Lower lobe of right lung (tissue), 2 donors: ENCODE measurements at regions not wholly inside any gene's neighbourhood (a gene's known extent, or its start where the extent isn't known, plus 50 kb on each side); places are given as distances from the start of the nearest gene placed in this dataset.

ENCODE experiments used
- ATAC-seq, 2 donors: fragments of 200-7000 bp; cut with Tn5 transposase; one replicate each; pipeline ENCODE4 v1.9.1; 2020 to 2022; ENCODE audit warnings: mild to moderate bottlenecking in 2 of 2, moderate library complexity in 2 of 2
- DNase-seq: peaks from one replicate; pipeline ENCODE4 v3.0.0-alpha.2; 2020
- H3K27ac ChIP-seq: fragments of 200-600 bp; one replicate; pipeline ENCODE4 v1.8.0; 2022
- H3K27me3 ChIP-seq: fragments of 200-600 bp; one replicate; pipeline ENCODE4 v1.8.0; 2022; ENCODE audit warnings: low read depth
- H3K36me3 ChIP-seq: fragments of 200-600 bp; one replicate; pipeline ENCODE4 v1.8.0; 2022; ENCODE audit warnings: mild to moderate bottlenecking
- H3K4me1 ChIP-seq: fragments of 200-600 bp; one replicate; pipeline ENCODE4 v1.8.0; 2022
- H3K4me3 ChIP-seq: fragments of 200-600 bp; one replicate; pipeline ENCODE4 v1.8.0; 2022; ENCODE audit warnings: mild to moderate bottlenecking
- H3K9me3 ChIP-seq: fragments of 200-600 bp; one replicate; pipeline ENCODE4 v1.8.0; 2022
- CTCF ChIP-seq: fragments of 200-600 bp; IDR thresholded peaks from one replicate; pipeline ENCODE4 v1.8.0; 2022; ENCODE audit warnings: antibody characterized with exemption, mild to moderate bottlenecking
- intact Hi-C: fragments of 100-400 bp; cut with DNase I; formaldehyde crosslinking; loops from one replicate; pipeline ENCODE4 v1.11.0; 2022
- donor health status: DM: no; HTN: yes; CAD: no; lungs with severe emphysema.

- Histone ChIP-seq H3K36me3 (no peaks in the 10 kb centered on the region), H3K9me3 (no peaks in the 10 kb centered on the region), H3K27ac (no peak overlapping the region), H3K4me3 (no peak overlapping the region), H3K4me1 (no peaks in the 10 kb centered on the region), H3K27me3 (no peaks in the 10 kb centered on the region)
- TF ChIP-seq CTCF, result no peak
- intact Hi-C loops, result no loop called here
- DNase-seq, result no peak
- ATAC-seq, result peak; percentile 26 to 65
Observed at GRCh38 chr10:78250313-78251015, 216.8 kb downstream of the RPS24 start.

- no peak overlapping the region for H3K4me3 ChIP-seq
- H3K27ac ChIP-seq, result no peak overlapping the region
- intact Hi-C loops, result no loop called here
- peaks cover 5% of the 10 kb centered on the region for H3K4me1 ChIP-seq
- no peak for TF ChIP-seq CTCF
- DNase-seq, result no peak
- no peaks in the 10 kb centered on the region for H3K36me3 ChIP-seq
- H3K9me3 ChIP-seq, result no peaks in the 10 kb centered on the region
- no peaks in the 10 kb centered on the region for H3K27me3 ChIP-seq
- no peak for ATAC-seq
Observed at GRCh38 chr10:78251016-78251385, 217.3 kb downstream of the RPS24 start.

- no peak for TF ChIP-seq CTCF
- Histone ChIP-seq H3K4me1 (peaks cover 12% of the 10 kb centered on the region), H3K27ac (no peak overlapping the region), H3K4me3 (no peak overlapping the region), H3K9me3 (no peaks in the 10 kb centered on the region), H3K36me3 (no peaks in the 10 kb centered on the region), H3K27me3 (no peaks in the 10 kb centered on the region)
- DNase-seq, result no peak
- ATAC-seq, result no peak
- intact Hi-C loops, result no loop called here
Observed at GRCh38 chr10:78252286-78252685, 218.6 kb downstream of the RPS24 start.

- no peak overlapping the region for H3K27ac ChIP-seq
- DNase-seq, result no peak
- H3K4me3 ChIP-seq, result no peak overlapping the region
- ATAC-seq, result no peak
- no peak for TF ChIP-seq CTCF
- no peaks in the 10 kb centered on the region for H3K36me3 ChIP-seq
- no peaks in the 10 kb centered on the region for H3K9me3 ChIP-seq
- intact Hi-C loops, result no loop called here
- no peaks in the 10 kb centered on the region for H3K27me3 ChIP-seq
- H3K4me1 ChIP-seq, result peaks cover 12% of the 10 kb centered on the region
Observed at GRCh38 chr10:78253063-78253853, 219.6 kb downstream of the RPS24 start.

GRCh38 chr10:78254013-78254412 is 220.3 kb downstream of the RPS24 start:
- H3K9me3 ChIP-seq, result no peaks in the 10 kb centered on the region
- H3K4me1 ChIP-seq, result peaks cover 12% of the 10 kb centered on the region
- H3K36me3 ChIP-seq, result no peaks in the 10 kb centered on the region
- H3K27me3 ChIP-seq, result no peaks in the 10 kb centered on the region
- H3K4me3 ChIP-seq, result no peak overlapping the region
- intact Hi-C loops, result no loop called here
- ATAC-seq, result no peak
- TF ChIP-seq CTCF, result no peak
- no peak for DNase-seq
- H3K27ac ChIP-seq, result no peak overlapping the region
